GM12874 (cell line): ENCODE measurements at regions not wholly inside any gene's neighbourhood (a gene's known extent, or its start where the extent isn't known, plus 50 kb on each side); places are given as distances from the start of the nearest gene placed in this dataset.

Experiments used
- CTCF ChIP-seq: IDR thresholded peaks from 2 replicates; pipeline ENCODE4 v1.5.1; 2011; ENCODE audit warnings: low read depth, mild to moderate bottlenecking, control low read depth, low read length, moderate library complexity; ENCODE audit not compliant: insufficient read depth

DNA sequence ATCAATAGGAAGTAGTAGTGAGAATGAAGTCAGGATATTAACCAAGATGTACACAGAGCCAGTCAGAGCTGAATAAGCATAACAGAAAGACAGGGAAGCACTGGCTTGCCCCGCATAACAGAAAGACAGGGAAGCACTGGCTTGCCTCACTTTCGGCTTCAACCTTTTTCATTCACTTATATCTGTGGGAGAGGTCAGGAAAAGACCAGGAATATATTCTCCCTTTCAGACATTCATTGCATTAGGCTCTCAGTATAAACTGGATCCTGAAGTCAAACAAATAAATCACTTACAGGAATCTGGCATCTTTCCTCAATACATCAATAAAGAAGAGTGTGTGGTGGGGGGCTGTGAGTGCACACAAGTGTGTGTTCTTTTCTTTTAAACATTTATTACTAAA, 437.6 kb downstream of the C6orf118 start:
- TF ChIP-seq CTCF = no peak

- TF ChIP-seq CTCF = no peak
These were observed 439.2 kb downstream of the C6orf118 start for GRCh38 chr6:164870164-164870563.

DNA sequence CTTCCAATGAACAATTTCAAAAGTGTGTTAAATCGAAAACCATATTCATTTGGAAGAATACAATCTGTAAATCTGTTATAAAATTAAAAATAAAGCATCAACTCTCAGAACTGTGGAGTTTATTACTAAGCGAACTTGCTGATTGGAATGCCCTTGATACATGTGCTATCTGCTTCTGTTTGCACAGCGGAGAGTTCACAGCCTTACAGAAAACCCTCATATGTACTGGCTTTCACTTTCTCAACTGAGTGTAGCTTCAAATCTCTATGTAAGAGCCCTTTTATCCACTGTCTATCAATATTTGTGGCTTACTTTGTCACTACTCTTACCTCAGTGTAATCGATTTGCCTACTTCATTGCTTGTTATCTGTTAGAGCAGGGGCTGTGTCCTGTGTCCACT, 447.4 kb downstream of the C6orf118 start:
- TF ChIP-seq CTCF = no peak

DNA sequence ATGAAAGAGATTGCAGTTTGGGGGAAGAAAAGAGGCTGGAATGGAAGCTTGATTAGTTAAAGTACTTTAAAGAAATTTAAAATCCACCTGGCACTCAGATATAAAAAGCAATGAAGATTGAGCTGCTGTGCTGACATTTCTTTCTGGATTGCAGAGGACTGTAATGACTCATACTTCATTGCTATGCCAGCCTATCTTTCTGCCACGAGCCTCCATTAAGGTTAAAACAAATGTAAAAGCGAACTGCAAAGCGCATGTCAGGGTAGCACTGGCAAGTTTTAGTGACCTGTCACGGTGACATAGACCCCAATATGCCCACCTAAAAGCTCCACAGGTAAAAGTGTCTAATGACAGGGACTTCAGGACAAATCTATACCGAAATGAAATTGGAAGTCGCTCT, 449.6 kb downstream of the C6orf118 start:
- no peak for TF ChIP-seq CTCF

GRCh38 chr6:164856138-164856537, 453.3 kb downstream of the C6orf118 start:
- no peak for TF ChIP-seq CTCF

DNA sequence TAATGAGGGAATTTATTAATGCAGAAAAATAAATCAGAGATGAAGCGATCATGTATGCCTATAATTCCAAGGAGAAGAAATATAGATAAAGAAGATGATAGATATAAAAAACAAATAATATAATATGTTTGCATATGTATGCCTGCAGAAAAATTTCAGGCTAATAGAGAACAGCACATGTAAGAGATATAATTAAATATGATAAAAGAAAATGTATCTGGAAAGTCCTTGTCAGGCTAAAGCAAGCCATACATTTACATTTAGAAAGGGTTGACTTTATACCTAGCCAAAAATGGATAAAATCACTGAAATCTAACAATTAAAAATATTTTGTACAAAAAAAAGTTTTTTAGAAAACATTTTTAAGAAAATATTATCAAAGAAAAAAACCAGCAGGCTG, 454.1 kb downstream of the C6orf118 start:
- TF ChIP-seq CTCF = no peak

- no peak for TF ChIP-seq CTCF
These were observed 454.9 kb downstream of the C6orf118 start for GRCh38 chr6:164854526-164854925.

DNA sequence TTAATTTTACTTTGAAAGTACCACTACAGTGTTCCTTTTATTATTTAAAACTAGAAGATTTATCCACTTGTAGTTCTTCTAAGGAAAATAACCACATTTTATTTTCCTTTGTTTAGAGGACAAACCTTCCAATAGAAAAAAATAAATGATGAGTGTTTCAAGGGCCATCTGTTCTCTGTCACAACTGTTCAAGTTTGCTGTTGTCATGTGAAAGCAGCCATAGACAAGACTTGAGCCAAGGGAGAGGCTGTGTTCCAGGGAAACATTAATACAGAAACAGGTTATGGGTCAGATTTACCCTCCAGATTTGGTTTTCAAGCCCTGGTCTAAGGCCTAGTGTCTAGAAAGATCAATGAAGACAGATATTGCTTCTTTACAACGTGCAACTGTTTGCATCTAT, 463.6 kb downstream of the C6orf118 start:
- no peak for TF ChIP-seq CTCF
